Testis (tissue), 2 donors: ENCODE measurements at regions not wholly inside any gene's neighbourhood (a gene's known extent, or its start where the extent isn't known, plus 50 kb on each side); places are given as distances from the start of the nearest gene placed in this dataset.

Experiments
- POLR2A ChIP-seq: fragments of 450-650 bp; IDR thresholded peaks from one replicate; pipeline ENCODE4 v1.6.1; 2017; ENCODE audit warnings: antibody characterized with exemption, mild to moderate bottlenecking, moderate library complexity
- TF ChIP-seq, protein P1 (sequence below), 3 experiments: fragments of 450-650 bp in 2 of 3; fragments of 200-600 bp in 1 of 3; sonication (generic) in 1 of 3; IDR thresholded peaks; one replicate each; pipeline ENCODE4 v1.5.1; 2016 to 2019; ENCODE audit warnings: antibody characterized with exemption in 3 of 3, mild to moderate bottlenecking in 2 of 3, moderate library complexity in 1 of 3

DNA sequence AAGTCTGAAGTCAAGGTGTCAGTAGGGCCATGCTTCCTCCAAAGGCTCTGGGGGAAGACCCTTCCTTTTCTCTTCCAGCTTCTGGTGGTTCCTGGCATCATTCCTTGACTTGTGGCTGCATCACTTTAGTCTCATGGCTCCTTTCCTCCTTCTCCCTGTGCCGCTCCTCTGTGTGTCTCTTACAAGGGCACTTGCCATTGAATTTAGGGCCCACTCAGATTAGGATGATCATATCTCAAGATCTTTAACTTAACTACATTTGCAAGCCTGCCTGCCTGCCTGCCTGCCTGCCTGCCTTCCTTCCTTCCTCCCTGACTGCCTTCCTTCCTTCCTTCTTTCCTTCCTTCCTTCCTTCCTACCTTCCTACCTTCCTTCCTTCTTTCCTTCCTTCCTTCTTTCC, 89.7 kb upstream of the MPHOSPH6 start:
- TF ChIP-seq POLR2A: no peak
- TF ChIP-seq, protein P1, sequence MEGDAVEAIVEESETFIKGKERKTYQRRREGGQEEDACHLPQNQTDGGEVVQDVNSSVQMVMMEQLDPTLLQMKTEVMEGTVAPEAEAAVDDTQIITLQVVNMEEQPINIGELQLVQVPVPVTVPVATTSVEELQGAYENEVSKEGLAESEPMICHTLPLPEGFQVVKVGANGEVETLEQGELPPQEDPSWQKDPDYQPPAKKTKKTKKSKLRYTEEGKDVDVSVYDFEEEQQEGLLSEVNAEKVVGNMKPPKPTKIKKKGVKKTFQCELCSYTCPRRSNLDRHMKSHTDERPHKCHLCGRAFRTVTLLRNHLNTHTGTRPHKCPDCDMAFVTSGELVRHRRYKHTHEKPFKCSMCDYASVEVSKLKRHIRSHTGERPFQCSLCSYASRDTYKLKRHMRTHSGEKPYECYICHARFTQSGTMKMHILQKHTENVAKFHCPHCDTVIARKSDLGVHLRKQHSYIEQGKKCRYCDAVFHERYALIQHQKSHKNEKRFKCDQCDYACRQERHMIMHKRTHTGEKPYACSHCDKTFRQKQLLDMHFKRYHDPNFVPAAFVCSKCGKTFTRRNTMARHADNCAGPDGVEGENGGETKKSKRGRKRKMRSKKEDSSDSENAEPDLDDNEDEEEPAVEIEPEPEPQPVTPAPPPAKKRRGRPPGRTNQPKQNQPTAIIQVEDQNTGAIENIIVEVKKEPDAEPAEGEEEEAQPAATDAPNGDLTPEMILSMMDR (IDR thresholded peaks at IDR 0.05): no peak
